Esophagus squamous epithelium (tissue), 4 donors: ENCODE measurements at regions not wholly inside any gene's neighbourhood (a gene's known extent, or its start where the extent isn't known, plus 50 kb on each side); places are given as distances from the start of the nearest gene placed in this dataset.

ENCODE experiments used
- POLR2A ChIP-seq, 4 donors: fragments of 450-650 bp; IDR thresholded peaks; one replicate each; pipeline ENCODE4 v1.6.1; 2017; ENCODE audit warnings: antibody characterized with exemption in 4 of 4, mild to moderate bottlenecking in 4 of 4, moderate library complexity in 3 of 4
- TF ChIP-seq, protein P1 (sequence below), 6 experiments: fragments of 450-650 bp in 4 of 6; fragments of 200-600 bp in 2 of 6; sonication (generic) in 2 of 6; IDR thresholded peaks; one replicate each; pipeline ENCODE4 v1.5.1; 2016 to 2019; ENCODE audit warnings: antibody characterized with exemption in 6 of 6, mild to moderate bottlenecking in 4 of 6, moderate library complexity in 4 of 6

DNA sequence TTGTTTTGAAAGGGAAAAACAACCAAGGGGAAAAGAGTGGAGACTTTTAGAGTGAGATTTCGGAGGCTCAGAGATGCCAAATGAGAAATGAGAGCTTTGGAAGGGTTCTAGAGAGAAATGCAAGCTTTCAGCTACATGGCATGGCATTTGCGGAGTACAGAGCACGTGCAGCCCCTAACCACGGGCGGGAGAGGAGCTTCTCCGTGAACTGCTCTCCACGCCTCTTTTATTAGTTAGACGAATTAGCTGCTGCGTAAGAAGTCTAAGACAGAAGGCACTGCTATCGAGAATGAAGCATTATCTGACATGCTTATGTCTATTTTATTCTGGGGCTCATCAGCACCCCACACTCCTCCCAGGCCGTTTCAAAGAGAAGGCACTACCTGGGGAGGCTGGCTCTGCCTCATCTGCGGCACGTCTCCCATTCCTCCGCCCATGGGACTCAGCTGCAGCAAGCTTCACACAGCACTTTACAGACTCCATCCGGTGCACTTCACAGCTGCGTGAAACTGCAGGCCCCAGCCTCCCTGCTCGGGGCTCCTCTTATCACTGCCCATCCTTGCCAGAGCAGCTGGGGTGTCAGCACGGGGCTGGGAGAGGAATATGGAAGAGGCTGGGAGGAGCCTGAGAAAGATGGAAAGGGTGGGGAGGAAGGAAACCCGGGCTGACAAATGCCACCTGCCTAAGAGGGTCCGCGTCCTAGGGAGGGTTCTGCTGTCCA is 207.3 kb upstream of the APCDD1 start:
- TF ChIP-seq, protein P1, sequence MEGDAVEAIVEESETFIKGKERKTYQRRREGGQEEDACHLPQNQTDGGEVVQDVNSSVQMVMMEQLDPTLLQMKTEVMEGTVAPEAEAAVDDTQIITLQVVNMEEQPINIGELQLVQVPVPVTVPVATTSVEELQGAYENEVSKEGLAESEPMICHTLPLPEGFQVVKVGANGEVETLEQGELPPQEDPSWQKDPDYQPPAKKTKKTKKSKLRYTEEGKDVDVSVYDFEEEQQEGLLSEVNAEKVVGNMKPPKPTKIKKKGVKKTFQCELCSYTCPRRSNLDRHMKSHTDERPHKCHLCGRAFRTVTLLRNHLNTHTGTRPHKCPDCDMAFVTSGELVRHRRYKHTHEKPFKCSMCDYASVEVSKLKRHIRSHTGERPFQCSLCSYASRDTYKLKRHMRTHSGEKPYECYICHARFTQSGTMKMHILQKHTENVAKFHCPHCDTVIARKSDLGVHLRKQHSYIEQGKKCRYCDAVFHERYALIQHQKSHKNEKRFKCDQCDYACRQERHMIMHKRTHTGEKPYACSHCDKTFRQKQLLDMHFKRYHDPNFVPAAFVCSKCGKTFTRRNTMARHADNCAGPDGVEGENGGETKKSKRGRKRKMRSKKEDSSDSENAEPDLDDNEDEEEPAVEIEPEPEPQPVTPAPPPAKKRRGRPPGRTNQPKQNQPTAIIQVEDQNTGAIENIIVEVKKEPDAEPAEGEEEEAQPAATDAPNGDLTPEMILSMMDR (IDR thresholded peaks at IDR 0.05), result no peak
- TF ChIP-seq POLR2A (IDR thresholded peaks at IDR 0.05), result no peak
